GM12878 (cell line): ENCODE measurements at regions not wholly inside any gene's neighbourhood (a gene's known extent, or its start where the extent isn't known, plus 50 kb on each side); places are given as distances from the start of the nearest gene placed in this dataset.

ENCODE experiments used
- ATF7 ChIP-seq: fragments of 450-650 bp; IDR thresholded peaks from 2 replicates; pipeline ENCODE4 v1.6.1; 2016; ENCODE audit warnings: low read depth, mild to moderate bottlenecking
- CREB1 ChIP-seq: IDR thresholded peaks from 2 replicates; pipeline ENCODE4 v1.6.1; 2012; ENCODE audit warnings: low read depth, mild to moderate bottlenecking, inconsistent platforms
- E4F1 ChIP-seq: fragments of 450-650 bp; IDR thresholded peaks from 2 replicates; pipeline ENCODE4 v1.6.1; 2018; ENCODE audit warnings: borderline replicate concordance, mild to moderate bottlenecking; ENCODE audit not compliant: partially characterized antibody
- HDAC6 ChIP-seq: fragments of 200-600 bp; sonication (generic); IDR thresholded peaks from one replicate; pipeline ENCODE4 v1.8.0; 2017; ENCODE audit warnings: antibody characterized with exemption; ENCODE audit not compliant: unreplicated experiment
- NKRF ChIP-seq: fragments of 450-650 bp; conservative IDR thresholded peaks from 2 replicates; pipeline ENCODE4 v1.6.1; 2017; ENCODE audit warnings: mild to moderate bottlenecking, moderate library complexity
- PBX3 ChIP-seq: IDR thresholded peaks from 2 replicates; pipeline ENCODE4 v1.6.1; 2011; ENCODE audit warnings: mild to moderate bottlenecking, low read depth, low read length, moderate library complexity; ENCODE audit not compliant: insufficient replicate concordance
- PKNOX1 ChIP-seq: fragments of 450-650 bp; IDR thresholded peaks from 2 replicates; pipeline ENCODE4 v1.6.1; 2016; ENCODE audit warnings: mild to moderate bottlenecking
- RAD21 ChIP-seq: IDR thresholded peaks from 2 replicates; pipeline ENCODE4 v1.6.1; 2011; ENCODE audit warnings: mild to moderate bottlenecking, low read depth, low read length, moderate library complexity; ENCODE audit not compliant: insufficient read depth
- RAD51 ChIP-seq: fragments of 450-650 bp; IDR thresholded peaks from 2 replicates; pipeline ENCODE4 v1.6.1; 2016; ENCODE audit warnings: moderate library complexity, mild to moderate bottlenecking, inconsistent platforms
- RCOR1 ChIP-seq: conservative IDR thresholded peaks from 2 replicates; pipeline ENCODE4 v1.6.1; 2012; ENCODE audit warnings: low read depth, low read length, improper control_type of control experiment
- TF ChIP-seq, protein P1 (sequence below): fragments of 450-650 bp; IDR thresholded peaks from 2 replicates; pipeline ENCODE4 v1.6.1; 2018; ENCODE audit warnings: mild to moderate bottlenecking, low read depth, moderate library complexity; ENCODE audit not compliant: partially characterized antibody
- TF ChIP-seq, protein P2 (sequence below): fragments of 450-650 bp; IDR thresholded peaks from 2 replicates; pipeline ENCODE4 v1.6.1; 2017; ENCODE audit warnings: mild to moderate bottlenecking, low read depth, inconsistent platforms; ENCODE audit not compliant: poor library complexity, severe bottlenecking

DNA sequence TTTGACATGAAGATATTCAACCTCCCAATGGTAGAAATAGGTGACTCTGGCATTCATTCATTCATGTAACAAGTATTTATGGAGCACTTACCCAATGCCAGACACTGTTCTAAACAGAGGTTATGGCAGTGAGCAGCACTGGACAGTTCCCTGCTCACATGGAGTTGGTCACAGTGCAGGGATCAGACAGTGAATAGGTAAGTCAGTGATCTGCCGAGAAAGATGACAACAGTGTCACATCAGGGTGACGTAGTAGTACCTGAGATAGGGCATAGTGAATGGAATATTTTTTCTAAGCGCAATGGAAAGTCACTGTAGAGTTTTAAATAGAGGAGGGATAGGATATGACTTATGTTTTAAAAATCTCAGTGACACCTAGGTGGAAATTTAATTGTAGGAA is 791.4 kb upstream of the RBFOX1 start (continued):
- TF ChIP-seq E4F1 = no peak
- no peak for TF ChIP-seq RAD51
- TF ChIP-seq, protein P1, sequence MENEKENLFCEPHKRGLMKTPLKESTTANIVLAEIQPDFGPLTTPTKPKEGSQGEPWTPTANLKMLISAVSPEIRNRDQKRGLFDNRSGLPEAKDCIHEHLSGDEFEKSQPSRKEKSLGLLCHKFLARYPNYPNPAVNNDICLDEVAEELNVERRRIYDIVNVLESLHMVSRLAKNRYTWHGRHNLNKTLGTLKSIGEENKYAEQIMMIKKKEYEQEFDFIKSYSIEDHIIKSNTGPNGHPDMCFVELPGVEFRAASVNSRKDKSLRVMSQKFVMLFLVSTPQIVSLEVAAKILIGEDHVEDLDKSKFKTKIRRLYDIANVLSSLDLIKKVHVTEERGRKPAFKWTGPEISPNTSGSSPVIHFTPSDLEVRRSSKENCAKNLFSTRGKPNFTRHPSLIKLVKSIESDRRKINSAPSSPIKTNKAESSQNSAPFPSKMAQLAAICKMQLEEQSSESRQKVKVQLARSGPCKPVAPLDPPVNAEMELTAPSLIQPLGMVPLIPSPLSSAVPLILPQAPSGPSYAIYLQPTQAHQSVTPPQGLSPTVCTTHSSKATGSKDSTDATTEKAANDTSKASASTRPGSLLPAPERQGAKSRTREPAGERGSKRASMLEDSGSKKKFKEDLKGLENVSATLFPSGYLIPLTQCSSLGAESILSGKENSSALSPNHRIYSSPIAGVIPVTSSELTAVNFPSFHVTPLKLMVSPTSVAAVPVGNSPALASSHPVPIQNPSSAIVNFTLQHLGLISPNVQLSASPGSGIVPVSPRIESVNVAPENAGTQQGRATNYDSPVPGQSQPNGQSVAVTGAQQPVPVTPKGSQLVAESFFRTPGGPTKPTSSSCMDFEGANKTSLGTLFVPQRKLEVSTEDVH = no peak
- no peak for TF ChIP-seq HDAC6
- no peak for TF ChIP-seq ATF7
- TF ChIP-seq, protein P2, sequence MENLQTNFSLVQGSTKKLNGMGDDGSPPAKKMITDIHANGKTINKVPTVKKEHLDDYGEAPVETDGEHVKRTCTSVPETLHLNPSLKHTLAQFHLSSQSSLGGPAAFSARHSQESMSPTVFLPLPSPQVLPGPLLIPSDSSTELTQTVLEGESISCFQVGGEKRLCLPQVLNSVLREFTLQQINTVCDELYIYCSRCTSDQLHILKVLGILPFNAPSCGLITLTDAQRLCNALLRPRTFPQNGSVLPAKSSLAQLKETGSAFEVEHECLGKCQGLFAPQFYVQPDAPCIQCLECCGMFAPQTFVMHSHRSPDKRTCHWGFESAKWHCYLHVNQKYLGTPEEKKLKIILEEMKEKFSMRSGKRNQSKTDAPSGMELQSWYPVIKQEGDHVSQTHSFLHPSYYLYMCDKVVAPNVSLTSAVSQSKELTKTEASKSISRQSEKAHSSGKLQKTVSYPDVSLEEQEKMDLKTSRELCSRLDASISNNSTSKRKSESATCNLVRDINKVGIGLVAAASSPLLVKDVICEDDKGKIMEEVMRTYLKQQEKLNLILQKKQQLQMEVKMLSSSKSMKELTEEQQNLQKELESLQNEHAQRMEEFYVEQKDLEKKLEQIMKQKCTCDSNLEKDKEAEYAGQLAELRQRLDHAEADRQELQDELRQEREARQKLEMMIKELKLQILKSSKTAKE = no peak
- no peak for TF ChIP-seq RAD21
- no peak for TF ChIP-seq NKRF
- TF ChIP-seq CREB1 = no peak
- no peak for TF ChIP-seq RCOR1
- no peak for TF ChIP-seq PBX3
- no peak for TF ChIP-seq PKNOX1
